HEK293T (cell line): ENCODE measurements at regions not wholly inside any gene's neighbourhood (a gene's known extent, or its start where the extent isn't known, plus 50 kb on each side); places are given as distances from the start of the nearest gene placed in this dataset.

Experiments used
- ARNT ChIP-seq: fragments of 450-650 bp; IDR thresholded peaks from 2 replicates; pipeline ENCODE4 v1.6.1; 2017; ENCODE audit warnings: mild to moderate bottlenecking
- BHLHE40 ChIP-seq: fragments of 450-650 bp; IDR thresholded peaks from 2 replicates; pipeline ENCODE4 v1.6.1; 2016; ENCODE audit warnings: mild to moderate bottlenecking, moderate library complexity, borderline replicate concordance
- CTBP1 ChIP-seq: fragments of 450-650 bp; IDR thresholded peaks from 2 replicates; pipeline ENCODE4 v1.6.1; 2016; ENCODE audit warnings: borderline replicate concordance
- ELF4 ChIP-seq: fragments of 450-650 bp; IDR thresholded peaks from 2 replicates; pipeline ENCODE4 v1.6.1; 2017; ENCODE audit warnings: antibody characterized with exemption
- FOXK2 ChIP-seq: fragments of 450-650 bp; IDR thresholded peaks from 2 replicates; pipeline ENCODE4 v1.6.1; 2016; ENCODE audit warnings: mild to moderate bottlenecking
- FOXM1 ChIP-seq: fragments of 450-650 bp; IDR thresholded peaks from 2 replicates; pipeline ENCODE4 v1.6.1; 2017; ENCODE audit warnings: mild to moderate bottlenecking, borderline replicate concordance
- ZNF384 ChIP-seq: fragments of 450-650 bp; IDR thresholded peaks from 2 replicates; pipeline ENCODE4 v1.6.1; 2016

DNA sequence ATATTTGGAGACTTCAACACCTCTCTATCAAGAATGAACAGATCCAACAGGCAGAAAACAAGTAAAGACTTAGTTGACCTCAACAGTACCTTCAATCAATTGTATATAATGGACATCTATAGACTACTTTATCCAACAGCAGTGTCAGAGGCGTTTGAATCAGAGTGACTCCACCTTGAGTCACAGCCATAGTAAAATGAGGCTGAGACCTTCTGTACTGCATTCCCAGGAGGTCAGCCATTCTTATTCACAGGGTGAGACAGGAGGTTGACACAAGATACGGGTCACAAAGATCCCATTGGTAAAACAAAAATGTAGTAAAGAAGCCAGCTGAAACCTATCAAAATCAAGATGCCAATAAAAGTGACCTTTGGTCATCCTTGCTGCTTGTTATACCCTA lies 299.8 kb downstream of the CNTN3 start:
- TF ChIP-seq BHLHE40 = no peak
- no peak for TF ChIP-seq ZNF384
- TF ChIP-seq FOXM1 = no peak
- no peak for TF ChIP-seq FOXK2
- TF ChIP-seq ARNT = no peak
- TF ChIP-seq ELF4 = no peak
- TF ChIP-seq CTBP1 = no peak
